CD4-positive, alpha-beta T cell treated with Interleukin-15 for 1 hour (primary cell): ENCODE measurements at regions not wholly inside any gene's neighbourhood (a gene's known extent, or its start where the extent isn't known, plus 50 kb on each side); places are given as distances from the start of the nearest gene placed in this dataset.
"Not testable (repeated sequence)": the region's sequence is repeated elsewhere in the genome, so short reads cannot be mapped to it uniquely, and the experiment has no call there.

ENCODE experiments used
- DNase-seq: peaks from one replicate; pipeline ENCODE4 v3.0.0-alpha.2; 2020

DNA sequence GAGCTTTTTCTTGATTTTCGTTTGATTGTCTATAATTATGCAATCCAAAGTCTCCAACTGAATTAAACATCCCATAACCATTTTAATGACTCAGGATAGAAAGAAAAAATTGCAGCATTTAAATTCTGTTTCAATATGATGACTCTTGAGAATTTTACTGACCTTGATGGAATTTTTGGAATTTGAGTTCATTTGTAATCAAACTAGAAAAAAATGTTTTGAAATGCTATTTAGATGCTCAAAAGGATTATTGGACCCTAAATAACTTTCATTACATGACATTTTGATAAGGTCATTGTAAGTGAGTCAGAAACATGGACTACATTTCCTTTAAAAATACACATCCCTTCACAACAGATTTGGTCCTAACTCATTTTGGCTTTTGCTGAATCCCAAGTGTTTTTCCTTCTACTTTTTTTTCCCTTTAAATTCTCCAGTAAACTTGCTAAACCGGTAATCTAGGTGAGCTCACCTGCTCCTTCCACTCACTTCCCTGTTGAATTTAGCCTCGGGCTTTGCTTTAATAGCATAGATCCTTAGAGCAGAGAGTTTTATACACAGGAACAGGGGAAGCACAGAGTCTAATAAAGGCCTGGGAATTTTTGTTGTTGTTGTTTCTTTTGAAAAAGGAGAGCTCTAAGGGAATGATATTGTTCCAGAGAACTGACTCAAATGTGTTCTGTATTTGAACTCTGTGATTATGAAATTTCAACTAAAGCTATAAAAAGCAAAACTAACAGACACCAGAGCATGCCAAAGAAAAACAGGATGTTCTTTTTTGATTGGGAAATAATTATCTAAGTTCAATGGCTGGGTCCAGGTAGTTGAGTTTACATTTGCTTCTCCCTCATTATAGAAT, 1088.2 kb upstream of the CITED2 start:
- no peak for DNase-seq

GRCh38 chr6:140462076-140462452, 1087.6 kb upstream of the CITED2 start:
- DNase-seq: no peak

- DNase-seq: no peak
These were observed 1085.8 kb upstream of the CITED2 start for GRCh38 chr6:140460267-140460666.

DNA sequence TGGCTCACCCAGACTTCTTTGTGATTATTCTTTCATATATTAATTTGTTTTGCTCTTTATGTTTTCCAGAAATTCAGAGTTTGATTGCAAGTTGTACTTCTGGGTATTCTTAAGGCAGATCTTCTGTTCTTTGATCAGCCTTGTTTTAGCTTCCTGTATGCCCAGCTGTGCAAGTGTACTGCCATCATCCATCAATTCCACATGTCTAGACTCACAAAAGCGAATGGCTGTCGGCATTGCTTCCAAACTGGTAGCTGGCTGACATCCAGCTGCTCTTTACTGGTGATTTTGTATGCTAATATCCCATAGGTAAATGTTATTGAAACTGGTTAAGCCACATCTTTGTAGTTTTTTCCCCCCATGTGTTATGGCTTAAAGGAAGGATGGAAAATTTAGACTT, 1084.8 kb upstream of the CITED2 start:
- no peak for DNase-seq

- DNase-seq: no peak
These were observed 1071.8 kb upstream of the CITED2 start for GRCh38 chr6:140446241-140446640.

DNA sequence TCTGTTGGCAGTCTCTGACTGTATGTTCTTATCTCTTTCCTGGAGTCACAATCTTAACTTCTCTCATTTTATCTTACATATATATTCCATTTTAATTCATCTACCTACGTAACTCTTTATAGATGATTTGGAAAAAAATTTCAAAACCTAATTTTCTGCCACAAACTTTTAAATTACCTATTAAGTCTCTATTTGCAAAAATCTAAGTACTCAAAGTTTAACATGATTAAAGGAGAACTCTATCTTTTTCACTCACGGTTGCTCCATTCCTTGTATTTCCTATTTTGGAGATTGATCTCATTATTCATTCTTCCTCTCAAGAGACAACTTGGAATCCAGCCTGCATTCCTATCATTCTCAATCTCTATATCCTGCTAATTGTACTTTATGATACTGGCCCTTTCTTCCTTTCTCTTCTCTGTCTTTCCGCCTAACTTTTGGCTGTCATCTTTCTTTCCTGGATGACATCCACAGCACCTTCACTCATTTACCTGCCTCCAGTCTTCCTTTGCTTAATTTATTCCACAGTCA, 1071.1 kb upstream of the CITED2 start:
- no peak for DNase-seq

DNA sequence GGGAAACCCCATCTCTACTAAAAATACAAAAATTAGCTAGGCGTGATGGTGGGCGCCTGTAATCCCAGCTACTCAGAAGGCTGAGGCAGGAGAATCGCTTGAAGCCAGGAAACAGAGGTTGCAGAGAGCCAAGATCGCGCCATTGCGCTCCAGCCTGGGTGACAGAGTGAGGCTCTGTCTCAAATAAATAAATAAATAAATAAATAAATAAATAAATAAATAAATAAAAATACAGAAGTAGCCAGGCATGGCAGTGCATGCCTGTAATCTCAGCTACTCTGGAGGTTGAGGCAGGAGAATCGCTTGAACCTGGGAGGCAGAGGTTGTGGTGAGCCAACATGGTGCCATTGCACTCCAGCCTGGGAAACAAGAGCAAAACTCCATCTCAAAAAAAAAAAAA, 1068.7 kb upstream of the CITED2 start:
- not testable (repeated sequence) for DNase-seq

GRCh38 chr6:140441256-140441655, 1066.8 kb upstream of the CITED2 start:
- DNase-seq: no peak

DNA sequence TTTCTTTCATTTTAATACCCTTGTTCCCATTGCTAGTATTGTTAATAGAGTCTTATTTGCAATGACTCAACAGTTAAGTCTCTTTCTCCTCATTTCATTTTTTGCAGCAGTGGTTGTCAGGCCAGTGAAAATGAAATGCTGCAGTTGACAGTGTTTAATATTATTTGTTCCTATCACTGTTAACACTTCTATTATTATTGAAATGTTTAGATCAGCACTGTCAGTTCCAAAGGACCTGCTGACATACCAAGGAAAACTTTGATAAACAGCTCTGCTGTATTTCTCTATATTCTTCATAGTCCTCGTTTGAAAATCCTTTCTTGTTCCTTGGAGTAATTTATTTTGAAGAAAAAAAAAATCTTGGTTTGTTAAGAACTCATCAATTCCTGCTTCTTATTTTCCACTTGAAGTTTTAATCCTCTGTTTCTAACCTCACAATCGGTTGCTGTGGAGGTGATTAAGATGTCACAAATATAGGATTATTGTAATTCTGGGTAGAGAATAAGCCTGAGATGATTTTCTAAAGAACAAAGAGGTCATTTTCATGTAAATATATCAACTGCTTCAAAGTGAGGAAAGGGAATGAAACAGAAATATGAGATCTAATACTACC, 1065.9 kb upstream of the CITED2 start:
- DNase-seq: no peak

DNA sequence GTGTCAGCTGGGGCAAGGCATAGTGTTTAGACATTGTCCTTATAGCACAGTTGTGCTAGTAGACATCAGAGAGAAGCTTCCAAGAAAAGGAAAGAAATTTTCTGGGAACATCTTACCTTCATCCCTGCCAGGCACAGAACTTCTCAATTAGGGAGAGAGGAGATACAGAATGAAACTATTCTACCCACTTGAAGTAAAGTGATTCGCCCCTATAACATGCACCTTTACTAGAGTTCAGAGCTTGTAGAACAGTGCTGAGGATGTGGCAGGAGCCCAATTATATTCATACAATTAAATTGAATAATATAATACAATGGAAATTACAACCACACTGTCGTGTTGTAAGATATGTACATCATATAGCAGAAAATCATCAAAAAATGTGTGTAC, 1063.9 kb upstream of the CITED2 start:
- no peak for DNase-seq

GRCh38 chr6:140437619-140438345, 1063.3 kb upstream of the CITED2 start:
- no peak for DNase-seq

DNA sequence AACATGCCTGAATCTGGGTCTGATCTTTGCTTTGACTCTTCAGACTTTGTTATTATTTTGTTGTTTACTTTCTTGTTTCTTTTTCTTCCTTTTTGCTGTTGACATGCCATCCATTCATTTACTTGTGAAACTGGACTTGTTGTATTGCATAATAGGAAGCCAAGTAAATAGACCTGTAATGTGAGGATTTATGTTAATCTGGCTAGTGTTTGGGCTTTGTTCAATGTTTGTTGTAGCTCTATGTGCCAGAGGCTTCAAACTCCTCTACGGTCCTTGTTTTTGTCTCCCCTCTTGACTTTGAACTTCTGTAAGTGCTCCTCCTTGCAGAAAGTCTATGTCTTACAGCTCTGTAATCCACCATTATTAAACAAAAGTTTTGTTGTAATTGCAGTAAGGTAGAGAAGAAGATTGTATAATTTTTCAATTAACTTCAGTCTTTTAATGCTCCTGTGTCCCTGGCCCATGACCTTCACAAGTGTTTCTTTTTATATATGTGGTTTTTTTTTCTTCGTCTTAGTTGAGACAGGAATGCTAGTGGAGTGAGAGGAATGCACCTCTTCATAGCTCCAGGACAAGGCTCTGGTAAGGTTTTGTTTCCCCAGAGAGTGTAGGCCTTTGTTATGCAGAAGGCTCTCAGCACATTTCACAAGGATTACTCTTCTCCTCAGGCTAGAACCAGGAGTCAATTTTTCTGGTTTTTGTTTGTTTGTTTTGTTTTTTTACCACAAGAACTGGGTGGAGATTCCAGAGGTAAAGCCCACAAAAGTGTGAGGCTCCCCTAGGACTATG, 1061.8 kb upstream of the CITED2 start:
- no peak for DNase-seq

GRCh38 chr6:140434761-140435160, 1060.3 kb upstream of the CITED2 start:
- no peak for DNase-seq

DNA sequence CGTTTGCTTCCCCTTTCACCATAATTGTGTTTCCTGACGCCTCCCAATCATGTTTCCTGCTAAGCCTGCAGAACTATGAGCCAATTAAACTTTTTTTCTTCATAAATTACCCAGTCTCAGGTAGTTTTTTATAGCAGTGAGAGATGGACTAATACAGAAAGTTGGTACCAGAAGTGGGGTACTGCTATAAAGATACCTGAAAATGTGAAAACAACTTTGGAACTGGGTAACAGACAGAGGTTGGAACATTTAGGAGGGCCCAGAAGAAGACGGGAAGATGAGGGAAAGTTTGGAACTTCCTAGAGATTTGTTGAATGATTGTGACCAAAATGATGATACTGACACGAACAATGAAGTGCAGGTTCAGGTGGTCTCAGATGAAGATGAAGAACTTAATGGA, 1058.6 kb upstream of the CITED2 start:
- no peak for DNase-seq

GRCh38 chr6:140427842-140428241, 1053.4 kb upstream of the CITED2 start:
- DNase-seq: no peak

DNA sequence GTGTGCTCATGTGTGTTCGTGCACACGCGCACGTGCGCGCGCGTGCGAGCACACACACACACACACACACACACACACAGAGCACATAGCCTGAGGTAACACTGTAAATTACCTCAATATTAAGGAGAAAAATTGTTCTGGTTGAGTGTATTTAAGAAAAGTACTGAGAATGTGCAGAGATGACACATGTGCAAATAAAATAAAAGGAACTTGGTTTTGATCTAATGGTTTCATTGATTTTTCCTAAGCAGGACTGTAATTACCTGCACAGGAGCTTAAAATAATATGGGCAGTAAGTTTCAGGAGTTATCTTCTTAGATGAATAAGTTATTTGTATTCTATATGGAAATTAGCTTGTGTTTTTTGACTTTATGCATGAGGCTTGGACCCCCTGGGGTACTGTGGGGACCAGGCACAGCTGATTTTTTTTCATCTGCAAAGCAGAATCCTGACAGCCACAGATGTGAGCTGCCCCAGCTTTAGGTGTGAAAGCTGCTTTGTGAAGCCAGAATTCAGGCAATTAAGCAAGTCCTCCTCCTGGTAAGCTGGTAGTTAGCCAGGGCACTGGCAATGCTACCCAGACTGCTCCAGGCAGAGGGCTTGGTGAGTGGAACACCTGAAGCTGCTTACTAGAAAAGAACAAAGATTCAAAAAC, 1040.6 kb upstream of the CITED2 start:
- no peak for DNase-seq

DNA sequence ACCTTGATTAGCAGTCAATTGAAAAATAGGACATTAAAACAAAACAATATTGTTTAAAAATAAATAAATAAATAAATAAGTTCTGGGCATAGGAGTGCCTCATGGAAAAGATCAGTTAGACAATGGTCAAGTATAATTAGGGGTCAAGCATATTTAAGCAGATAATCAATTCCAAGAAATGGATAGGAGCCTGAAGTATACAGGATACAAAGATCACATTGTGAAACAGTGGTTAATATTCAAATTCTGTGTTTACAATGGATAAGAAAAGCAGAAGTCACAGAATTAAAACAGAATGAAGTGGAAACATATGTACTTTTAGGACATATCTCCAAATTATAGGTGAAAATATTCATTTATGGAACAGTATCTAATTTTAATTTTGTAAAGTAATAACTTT, 1028.6 kb upstream of the CITED2 start:
- no peak for DNase-seq

- no peak for DNase-seq
These were observed 1027.3 kb upstream of the CITED2 start for GRCh38 chr6:140401761-140402160.

DNA sequence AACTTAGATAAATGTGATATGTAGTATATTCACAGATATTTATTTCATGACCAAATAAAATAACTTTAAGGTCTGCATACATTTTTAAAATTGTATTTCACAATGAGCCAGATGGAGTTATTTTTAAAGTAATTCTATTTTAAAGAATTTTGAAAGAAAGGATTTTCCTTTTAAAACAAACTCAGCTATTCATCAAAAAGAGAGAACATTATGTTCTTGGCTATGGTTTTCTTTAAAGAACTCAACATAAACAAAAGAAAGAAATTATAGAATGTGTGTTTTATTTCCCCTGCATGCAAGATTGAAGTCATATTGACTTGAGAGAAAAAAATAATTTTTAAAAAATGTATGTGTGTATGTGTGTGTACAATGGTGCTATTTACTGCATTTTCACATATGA, 1023.6 kb upstream of the CITED2 start:
- no peak for DNase-seq

DNA sequence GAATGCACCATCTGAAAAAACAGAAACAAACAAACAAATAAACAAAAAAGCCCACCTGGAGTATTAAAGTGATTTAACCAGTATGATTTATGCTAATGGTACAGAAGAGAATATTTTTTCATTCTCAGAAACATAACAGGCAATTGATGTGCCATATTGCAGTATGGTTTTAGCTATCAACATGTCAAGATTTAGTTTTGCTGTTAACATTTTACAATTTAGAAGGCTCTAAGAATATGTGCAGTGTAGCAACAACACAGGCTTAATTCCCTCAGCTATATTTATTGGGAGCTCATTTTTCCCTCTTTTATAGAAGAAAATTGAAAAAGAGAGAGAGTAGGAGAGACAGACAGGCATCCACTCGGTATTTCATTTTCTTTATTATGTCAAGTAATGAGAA, 1022.7 kb upstream of the CITED2 start:
- DNase-seq: no peak

DNA sequence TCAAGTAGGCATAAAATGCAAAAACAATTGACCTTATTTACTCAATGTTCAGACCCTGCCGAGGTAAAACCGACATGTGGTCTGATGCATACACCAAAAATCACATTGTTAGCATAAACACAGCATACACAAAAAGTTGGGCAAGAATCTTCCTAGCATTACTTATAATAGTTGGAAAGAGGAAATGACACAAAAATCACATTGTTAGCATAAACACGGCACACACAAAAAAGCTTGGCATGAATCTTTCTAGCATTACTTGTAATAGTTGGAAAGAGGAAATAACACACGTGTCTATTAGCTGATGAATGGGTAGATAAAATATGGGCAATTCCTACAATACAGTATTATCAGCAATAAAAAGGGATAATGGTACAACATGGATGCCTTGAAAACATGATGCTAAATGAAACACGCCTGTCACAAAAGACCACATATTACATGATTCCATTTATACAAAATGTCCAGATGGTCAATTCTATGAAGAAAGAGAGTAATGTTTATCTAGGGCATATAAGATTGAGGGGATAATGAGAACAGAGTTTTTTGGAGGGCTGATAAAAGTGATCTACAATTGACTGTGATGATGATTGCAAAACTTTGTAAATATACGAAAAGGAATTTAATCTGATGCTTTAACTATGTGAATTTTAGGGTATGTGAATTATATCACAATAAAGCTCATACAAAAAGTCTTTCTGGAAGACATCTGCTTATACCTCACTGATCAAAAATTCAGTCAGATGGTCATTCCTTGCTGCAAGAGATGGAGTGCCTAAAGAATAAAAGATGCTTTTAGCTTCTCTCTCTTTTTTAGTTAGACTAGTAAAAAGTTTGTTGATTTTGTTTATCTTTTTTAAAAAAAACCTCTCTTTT, 1019.5 kb upstream of the CITED2 start:
- no peak for DNase-seq
